T47D (cell line): ENCODE measurements at regions not wholly inside any gene's neighbourhood (a gene's known extent, or its start where the extent isn't known, plus 50 kb on each side); places are given as distances from the start of the nearest gene placed in this dataset.
A peak's percentile ranks its signal among the peaks of the same experiment; 100 is the strongest.
"Not testable (repeated sequence)": the region's sequence is repeated elsewhere in the genome, so short reads cannot be mapped to it uniquely, and the experiment has no call there.

Source experiments
- DNase-seq, 2 experiments: peaks; one replicate each; pipeline versions ENCODE4 v3.0.0 to v3.0.0-alpha.2; 2011 to 2012; ENCODE audit warnings: low read depth in 1 of 2, low spot score in 1 of 2
- JUND ChIP-seq: IDR thresholded peaks from 2 replicates; pipeline ENCODE4 v1.6.1; 2012; ENCODE audit warnings: low read depth
- in situ Hi-C: cut with HindIII; loops from 2 replicates; pipeline ENCODE4 v1.10.0; 2016; ENCODE audit warnings: low sequenced_read_pairs, low pct_unique_long_range_greater_than_20kb

- no peak for TF ChIP-seq JUND
- no peak for DNase-seq
Observed at GRCh38 chr1:166671627-166672026, 167.6 kb upstream of the POGK start.

GRCh38 chr1:166673722-166674121, 165.6 kb upstream of the POGK start:
- DNase-seq: no peak
- in situ Hi-C loops: no loop called here
- no peak for TF ChIP-seq JUND

More at GRCh38 chr1:166671627-166672026, 167.6 kb upstream of the POGK start:
- in situ Hi-C loops: no loop called here

GRCh38 chr1:166675213-166675612, 164.1 kb upstream of the POGK start:
- in situ Hi-C loops: no loop called here
- peak in 1 of 2 experiments; percentile 15 for DNase-seq
- TF ChIP-seq JUND: no peak

- in situ Hi-C loops: no loop called here
- no peak for TF ChIP-seq JUND
- DNase-seq: no peak
Observed at GRCh38 chr1:166676981-166677380, 162.3 kb upstream of the POGK start.

- DNase-seq: no peak
- no peak for TF ChIP-seq JUND
- in situ Hi-C loops: no loop called here
Observed at GRCh38 chr1:166679369-166679768, 159.9 kb upstream of the POGK start.

GRCh38 chr1:166682588-166682987, 156.7 kb upstream of the POGK start:
- DNase-seq: no peak
- TF ChIP-seq JUND: no peak
- in situ Hi-C loops: no loop called here

GRCh38 chr1:166684669-166685068, 154.6 kb upstream of the POGK start:
- DNase-seq, in situ Hi-C loops: not testable (repeated sequence)

GRCh38 chr1:166685200-166685599, 154.1 kb upstream of the POGK start:
- no peak for TF ChIP-seq JUND
- in situ Hi-C loops: no loop called here
- no peak for DNase-seq

- in situ Hi-C loops, DNase-seq: not testable (repeated sequence)
Observed at GRCh38 chr1:166685891-166686290, 153.4 kb upstream of the POGK start.

GRCh38 chr1:166690596-166690995, 148.7 kb upstream of the POGK start:
- DNase-seq, in situ Hi-C loops: not testable (repeated sequence)

GRCh38 chr1:166691476-166691875, 147.8 kb upstream of the POGK start:
- DNase-seq: no peak
- in situ Hi-C loops: no loop called here
- no peak for TF ChIP-seq JUND

GRCh38 chr1:166692346-166692745, 146.9 kb upstream of the POGK start:
- in situ Hi-C loops: no loop called here
- no peak for DNase-seq

GRCh38 chr1:166693158-166693557, 146.1 kb upstream of the POGK start:
- DNase-seq: no peak
- no peak for TF ChIP-seq JUND
- in situ Hi-C loops: no loop called here

More at GRCh38 chr1:166692346-166692745, 146.9 kb upstream of the POGK start:
- TF ChIP-seq JUND: no peak

- in situ Hi-C loops: no loop called here
- DNase-seq: no peak
- no peak for TF ChIP-seq JUND
Observed at GRCh38 chr1:166693673-166694297, 145.5 kb upstream of the POGK start.
